K562 (cell line): ENCODE measurements at regions not wholly inside any gene's neighbourhood (a gene's known extent, or its start where the extent isn't known, plus 50 kb on each side); places are given as distances from the start of the nearest gene placed in this dataset.

Experiments used
- MEF2D ChIP-seq: conservative IDR thresholded peaks from 2 replicates; pipeline ENCODE4 v1.6.1; 2016; ENCODE audit warnings: low read depth, missing genetic modification characterization, missing compliant biosample characterization
- MTA2 ChIP-seq: fragments of 450-650 bp; IDR thresholded peaks from 2 replicates; pipeline ENCODE4 v1.6.1; 2016; ENCODE audit warnings: low read depth
- NFXL1 ChIP-seq: fragments of 450-650 bp; formaldehyde crosslinking; IDR thresholded peaks from 2 replicates; pipeline ENCODE4 v1.4.0; 2021; ENCODE audit warnings: mild to moderate bottlenecking
- RBFOX2 ChIP-seq: fragments of 200-400 bp; formaldehyde crosslinking; IDR thresholded peaks from 2 replicates; pipeline ENCODE4 v1.6.1; 2017; ENCODE audit warnings: low read depth, mild to moderate bottlenecking, low read length, moderate library complexity
- SAFB2 ChIP-seq: fragments of 200-400 bp; formaldehyde crosslinking; IDR thresholded peaks from 2 replicates; pipeline ENCODE4 v1.6.1; 2018; ENCODE audit warnings: borderline replicate concordance, low read length, low read depth, moderate library complexity; ENCODE audit not compliant: severe bottlenecking
- ZFX ChIP-seq: sonication (generic); formaldehyde crosslinking; IDR thresholded peaks from 2 replicates; pipeline ENCODE4 v1.8.0; 2022; ENCODE audit warnings: mild to moderate bottlenecking, missing genetic modification reagents, moderate library complexity

- TF ChIP-seq NFXL1 (no peak), MTA2 (no peak), SAFB2 (no peak), RBFOX2 (no peak), MEF2D (tag) (no peak), ZFX (no peak)
Observed at GRCh38 chr7:25476863-25477499, 248.7 kb upstream of the NPVF start.
